Tibial nerve (tissue), 4 donors: ENCODE measurements at regions not wholly inside any gene's neighbourhood (a gene's known extent, or its start where the extent isn't known, plus 50 kb on each side); places are given as distances from the start of the nearest gene placed in this dataset.

Experiments used
- DNase-seq, 2 donors: peaks; one replicate each; pipeline ENCODE4 v3.0.0-alpha.2; 2019; ENCODE audit warnings: low spot score in 2 of 2
- H3K27ac ChIP-seq, 4 donors: fragments of 200-600 bp; sonication (generic) in 3 of 4; one replicate each; pipeline ENCODE4 v1.5.1; 2017 to 2019; ENCODE audit warnings: mild to moderate bottlenecking in 1 of 4
- H3K27me3 ChIP-seq, 2 donors: fragments of 200-600 bp; sonication (generic) in 1 of 2; one replicate each; pipeline versions ENCODE4 v1.5.1 to v1.6.0; 2017 to 2019
- H3K36me3 ChIP-seq, 3 donors: fragments of 200-600 bp; sonication (generic); one replicate each; pipeline ENCODE4 v1.5.1; 2018 to 2019
- H3K4me1 ChIP-seq, 4 donors: fragments of 200-600 bp; sonication (generic) in 3 of 4; one replicate each; pipeline ENCODE4 v1.5.1; 2017 to 2019
- H3K4me3 ChIP-seq, 4 donors: fragments of 200-600 bp; sonication (generic) in 3 of 4; one replicate each; pipeline ENCODE4 v1.5.1; 2017 to 2019; ENCODE audit warnings: mild to moderate bottlenecking in 1 of 4, moderate library complexity in 1 of 4
- H3K9me3 ChIP-seq, 4 donors: fragments of 200-600 bp; sonication (generic) in 3 of 4; one replicate each; pipeline ENCODE4 v1.5.1; 2017 to 2019
- EP300 ChIP-seq, 2 donors: sonication (generic); formaldehyde crosslinking; IDR thresholded peaks; one replicate each; pipeline ENCODE4 v1.6.1; 2017; ENCODE audit warnings: antibody characterized with exemption in 2 of 2, mild to moderate bottlenecking in 1 of 2
- POLR2A ChIP-seq, 2 donors: fragments of 450-650 bp; IDR thresholded peaks; one replicate each; pipeline ENCODE4 v1.6.1; 2017; ENCODE audit warnings: antibody characterized with exemption in 2 of 2, mild to moderate bottlenecking in 2 of 2, moderate library complexity in 2 of 2
- WGBS, 2 donors: methylation state at CpG; one replicate each; pipeline ENCODE4 v1.1.5; 2018; 5-methylcytosine and 5-hydroxymethylcytosine counted together
- TF ChIP-seq, protein P1 (sequence below), 5 experiments: fragments of 200-600 bp in 3 of 5; fragments of 450-650 bp in 2 of 5; sonication (generic) in 3 of 5; IDR thresholded peaks; one replicate each; pipeline ENCODE4 v1.5.1; 2016 to 2019; ENCODE audit warnings: antibody characterized with exemption in 5 of 5, mild to moderate bottlenecking in 3 of 5, moderate library complexity in 2 of 5

DNA sequence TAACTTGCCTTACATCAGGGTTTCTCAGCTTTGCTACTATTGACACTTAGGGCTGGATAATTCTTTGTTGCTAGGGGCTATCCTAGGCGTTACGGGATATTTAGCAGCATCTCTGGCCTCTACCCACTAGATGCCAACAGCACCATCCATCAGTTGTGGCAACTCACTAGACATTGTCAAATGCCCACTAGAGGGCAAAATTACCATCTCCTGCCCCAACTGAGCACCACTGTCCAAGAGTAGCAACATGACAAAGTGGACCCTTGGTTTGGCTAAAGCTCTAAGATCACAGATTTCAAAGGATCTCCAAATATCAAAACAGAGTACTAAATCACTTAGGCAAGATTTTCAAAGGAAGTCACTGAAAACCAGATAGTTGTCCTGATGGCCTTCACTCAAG is 251.7 kb upstream of the TBX3 start:
- Histone ChIP-seq H3K27me3 (no peaks in the 10 kb centered on the region), H3K36me3 (no peaks in the 10 kb centered on the region), H3K9me3 (peaks cover 0 to 17% (median 2%) of the 10 kb centered on the region in 4 donors), H3K4me1 (no peaks in the 10 kb centered on the region), H3K4me3 (no peak overlapping the region), H3K27ac (no peak overlapping the region)
- WGBS, 2 donors: 97 to 98% methylated on average over 2 of the region's 2 CpGs
- DNase-seq: no peak
- TF ChIP-seq, protein P1, sequence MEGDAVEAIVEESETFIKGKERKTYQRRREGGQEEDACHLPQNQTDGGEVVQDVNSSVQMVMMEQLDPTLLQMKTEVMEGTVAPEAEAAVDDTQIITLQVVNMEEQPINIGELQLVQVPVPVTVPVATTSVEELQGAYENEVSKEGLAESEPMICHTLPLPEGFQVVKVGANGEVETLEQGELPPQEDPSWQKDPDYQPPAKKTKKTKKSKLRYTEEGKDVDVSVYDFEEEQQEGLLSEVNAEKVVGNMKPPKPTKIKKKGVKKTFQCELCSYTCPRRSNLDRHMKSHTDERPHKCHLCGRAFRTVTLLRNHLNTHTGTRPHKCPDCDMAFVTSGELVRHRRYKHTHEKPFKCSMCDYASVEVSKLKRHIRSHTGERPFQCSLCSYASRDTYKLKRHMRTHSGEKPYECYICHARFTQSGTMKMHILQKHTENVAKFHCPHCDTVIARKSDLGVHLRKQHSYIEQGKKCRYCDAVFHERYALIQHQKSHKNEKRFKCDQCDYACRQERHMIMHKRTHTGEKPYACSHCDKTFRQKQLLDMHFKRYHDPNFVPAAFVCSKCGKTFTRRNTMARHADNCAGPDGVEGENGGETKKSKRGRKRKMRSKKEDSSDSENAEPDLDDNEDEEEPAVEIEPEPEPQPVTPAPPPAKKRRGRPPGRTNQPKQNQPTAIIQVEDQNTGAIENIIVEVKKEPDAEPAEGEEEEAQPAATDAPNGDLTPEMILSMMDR (IDR thresholded peaks at IDR 0.05): no peak
- no peak for TF ChIP-seq EP300 (IDR thresholded peaks at IDR 0.05)

DNA sequence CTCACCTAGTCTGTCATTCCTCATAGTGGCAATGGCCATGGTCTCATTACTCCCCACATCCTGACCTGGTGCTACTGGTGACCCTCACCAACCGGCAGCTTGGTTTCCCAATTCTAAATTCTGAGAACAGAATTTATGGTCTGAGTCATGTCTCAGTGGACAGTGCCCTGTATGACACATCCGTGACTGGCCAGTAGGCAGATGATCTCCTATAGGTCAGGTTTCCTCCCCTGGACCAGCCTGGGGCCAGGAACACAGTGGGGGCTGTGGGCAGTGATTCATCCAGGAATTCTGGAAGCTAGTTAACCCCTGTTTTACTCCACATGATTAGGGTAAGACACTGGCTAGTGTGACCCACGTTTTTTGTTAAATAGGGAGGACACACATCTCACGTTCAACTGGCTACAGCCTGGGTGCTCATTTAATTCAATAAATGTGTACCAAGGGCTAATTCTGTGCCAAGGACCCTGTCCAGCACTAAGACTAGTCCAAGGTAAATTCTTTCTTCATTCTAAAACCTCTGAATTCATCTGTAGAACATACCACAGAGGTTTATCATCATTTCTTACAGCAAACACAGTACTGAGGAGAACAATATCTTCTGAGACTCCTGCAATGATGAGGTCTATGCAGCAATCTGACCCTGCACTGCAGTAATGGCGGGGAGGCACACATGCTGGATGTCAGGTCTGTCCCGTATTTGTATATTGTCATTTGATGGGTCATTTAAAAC is 249.6 kb upstream of the TBX3 start:
- Histone ChIP-seq H3K4me1 (no peaks in the 10 kb centered on the region), H3K27me3 (no peaks in the 10 kb centered on the region), H3K27ac (no peak overlapping the region), H3K4me3 (no peak overlapping the region), H3K36me3 (no peaks in the 10 kb centered on the region), H3K9me3 (peaks cover 0 to 20% (median 2%) of the 10 kb centered on the region in 4 donors)
- DNase-seq: no peak
- no peak for TF ChIP-seq EP300 (IDR thresholded peaks at IDR 0.05)
- TF ChIP-seq, protein P1 (IDR thresholded peaks at IDR 0.05): no peak
- TF ChIP-seq POLR2A (IDR thresholded peaks at IDR 0.05): no peak
- WGBS, 2 donors: 60 to 78% methylated on average over 6 of the region's 6 CpGs

DNA sequence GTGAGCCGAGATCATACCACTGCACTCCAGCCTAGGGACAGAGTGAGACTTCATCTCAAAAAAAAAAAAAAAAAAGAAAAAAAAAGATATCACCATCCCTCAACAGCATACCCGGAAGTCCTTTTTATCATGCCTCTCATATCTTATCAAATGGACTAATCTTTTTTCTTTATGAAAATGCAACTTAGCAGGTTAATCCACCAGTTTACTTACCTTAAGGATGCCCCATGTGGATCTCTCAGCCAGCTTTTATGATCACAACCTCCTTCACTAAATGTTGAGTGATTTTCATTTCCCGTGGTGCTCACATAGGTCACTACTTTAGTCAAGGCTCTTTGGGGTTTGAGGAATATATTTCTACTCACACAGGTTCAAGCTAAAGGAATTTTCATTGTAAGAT is 248.8 kb upstream of the TBX3 start:
- no peak for DNase-seq
- H3K9me3 ChIP-seq: peaks cover 0 to 19% (median 2%) of the 10 kb centered on the region in 4 donors
- H3K4me1 ChIP-seq: no peaks in the 10 kb centered on the region
- no peaks in the 10 kb centered on the region for H3K36me3 ChIP-seq
- H3K4me3 ChIP-seq: no peak overlapping the region
- TF ChIP-seq, protein P1 (IDR thresholded peaks at IDR 0.05): no peak
- TF ChIP-seq EP300 (IDR thresholded peaks at IDR 0.05): no peak
- no peak for TF ChIP-seq POLR2A (IDR thresholded peaks at IDR 0.05)
- H3K27me3 ChIP-seq: no peaks in the 10 kb centered on the region
- 87 to 94% methylated on average over 3 of the region's 3 CpGs for WGBS, 2 donors
- H3K27ac ChIP-seq: no peak overlapping the region

DNA sequence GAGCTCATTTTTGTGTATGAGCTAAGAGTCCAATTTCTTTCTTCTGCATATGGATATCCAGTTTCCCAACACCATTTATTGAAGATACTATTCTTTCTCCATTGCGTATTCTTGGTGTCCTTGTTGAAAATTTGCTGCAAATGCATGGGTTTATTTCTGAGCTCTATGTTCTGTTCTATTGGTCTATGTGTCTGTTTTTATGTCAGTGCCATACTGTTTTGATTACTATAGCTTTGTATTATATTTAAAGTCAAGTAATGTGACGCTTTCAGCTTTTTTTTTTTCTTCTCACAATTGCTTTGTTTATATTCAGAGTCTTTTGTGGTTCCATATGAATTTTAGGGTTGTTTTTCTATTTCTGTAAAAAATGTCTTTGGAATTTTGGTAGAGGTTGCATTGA is 247.1 kb upstream of the TBX3 start:
- Histone ChIP-seq H3K27me3 (no peaks in the 10 kb centered on the region), H3K36me3 (no peaks in the 10 kb centered on the region), H3K4me1 (no peaks in the 10 kb centered on the region), H3K9me3 (peaks cover 0 to 19% (median 2%) of the 10 kb centered on the region in 4 donors), H3K27ac (no peak overlapping the region), H3K4me3 (no peak overlapping the region)
- WGBS, 2 donors: 95 to 99% methylated on average over 2 of the region's 2 CpGs
- TF ChIP-seq, protein P1 (IDR thresholded peaks at IDR 0.05): no peak
- TF ChIP-seq EP300 (IDR thresholded peaks at IDR 0.05) (no peak), POLR2A (IDR thresholded peaks at IDR 0.05) (no peak)
- DNase-seq: no peak

DNA sequence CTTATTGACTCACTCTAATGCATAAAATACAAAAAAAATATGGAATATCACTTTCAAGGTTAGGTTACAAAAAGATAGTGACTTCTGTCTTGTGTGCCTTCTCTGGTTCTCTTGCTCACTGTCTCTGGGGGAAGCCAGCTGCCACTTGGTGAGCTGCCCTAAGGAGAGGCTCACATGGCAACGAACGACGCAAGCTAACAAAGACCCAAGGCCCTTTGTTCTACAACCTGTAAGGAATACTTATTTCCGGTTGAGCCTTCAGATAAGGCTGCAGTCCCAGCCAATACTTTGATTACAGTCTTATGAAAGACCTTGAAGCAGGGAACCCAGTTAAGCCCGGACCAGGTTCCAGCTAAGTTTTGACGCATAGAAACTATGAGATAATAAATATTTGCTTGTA is 242.4 kb upstream of the TBX3 start:
- no peak overlapping the region for H3K4me3 ChIP-seq
- H3K27ac ChIP-seq: no peak overlapping the region
- peaks cover 0 to 2% (median 0%) of the 10 kb centered on the region in 4 donors for H3K4me1 ChIP-seq
- H3K36me3 ChIP-seq: no peaks in the 10 kb centered on the region
- WGBS, 2 donors: 92 to 93% methylated on average over 6 of the region's 6 CpGs
- no peak for TF ChIP-seq POLR2A (IDR thresholded peaks at IDR 0.05)
- no peak for TF ChIP-seq EP300 (IDR thresholded peaks at IDR 0.05)
- TF ChIP-seq, protein P1 (IDR thresholded peaks at IDR 0.05): no peak
- peaks cover 0 to 18% (median 2%) of the 10 kb centered on the region in 4 donors for H3K9me3 ChIP-seq
- no peaks in the 10 kb centered on the region for H3K27me3 ChIP-seq
- no peak for DNase-seq
